Breast epithelium (tissue), 3 donors: ENCODE measurements at regions not wholly inside any gene's neighbourhood (a gene's known extent, or its start where the extent isn't known, plus 50 kb on each side); places are given as distances from the start of the nearest gene placed in this dataset.

ENCODE experiments used
- POLR2A ChIP-seq: fragments of 450-650 bp; IDR thresholded peaks from one replicate; pipeline ENCODE4 v1.6.1; 2016; ENCODE audit warnings: antibody characterized with exemption, mild to moderate bottlenecking, moderate library complexity
- POLR2AphosphoS5 ChIP-seq, 3 donors: sonication (generic); formaldehyde crosslinking; IDR thresholded peaks; one replicate each; pipeline ENCODE4 v1.6.1; 2017; ENCODE audit warnings: antibody characterized with exemption in 3 of 3
- TF ChIP-seq, protein P1 (sequence below), 3 donors: fragments of 450-650 bp; IDR thresholded peaks; one replicate each; pipeline ENCODE4 v1.5.1; 2016 to 2017; ENCODE audit warnings: antibody characterized with exemption in 3 of 3, mild to moderate bottlenecking in 3 of 3, moderate library complexity in 3 of 3

DNA sequence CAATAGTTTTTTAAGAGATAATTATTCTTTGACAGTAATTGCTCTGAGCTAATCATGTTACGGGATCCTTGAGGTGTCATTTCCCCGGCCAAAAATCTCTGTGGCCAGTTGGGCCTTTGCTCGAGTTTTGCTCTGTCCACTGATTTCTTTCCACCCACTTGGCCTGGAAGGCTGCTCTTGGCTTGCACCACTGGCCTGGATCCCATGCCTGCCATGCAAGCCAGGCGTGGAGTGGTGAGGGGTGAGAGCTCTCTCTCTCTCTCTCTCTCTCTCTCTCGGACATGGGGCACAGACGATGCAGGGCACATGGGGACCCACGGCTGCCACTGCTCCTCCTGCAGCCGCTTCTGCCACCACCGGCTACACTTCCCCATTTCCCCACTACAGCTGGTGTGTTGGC, 853.0 kb upstream of the GCFC2 start:
- TF ChIP-seq, protein P1, sequence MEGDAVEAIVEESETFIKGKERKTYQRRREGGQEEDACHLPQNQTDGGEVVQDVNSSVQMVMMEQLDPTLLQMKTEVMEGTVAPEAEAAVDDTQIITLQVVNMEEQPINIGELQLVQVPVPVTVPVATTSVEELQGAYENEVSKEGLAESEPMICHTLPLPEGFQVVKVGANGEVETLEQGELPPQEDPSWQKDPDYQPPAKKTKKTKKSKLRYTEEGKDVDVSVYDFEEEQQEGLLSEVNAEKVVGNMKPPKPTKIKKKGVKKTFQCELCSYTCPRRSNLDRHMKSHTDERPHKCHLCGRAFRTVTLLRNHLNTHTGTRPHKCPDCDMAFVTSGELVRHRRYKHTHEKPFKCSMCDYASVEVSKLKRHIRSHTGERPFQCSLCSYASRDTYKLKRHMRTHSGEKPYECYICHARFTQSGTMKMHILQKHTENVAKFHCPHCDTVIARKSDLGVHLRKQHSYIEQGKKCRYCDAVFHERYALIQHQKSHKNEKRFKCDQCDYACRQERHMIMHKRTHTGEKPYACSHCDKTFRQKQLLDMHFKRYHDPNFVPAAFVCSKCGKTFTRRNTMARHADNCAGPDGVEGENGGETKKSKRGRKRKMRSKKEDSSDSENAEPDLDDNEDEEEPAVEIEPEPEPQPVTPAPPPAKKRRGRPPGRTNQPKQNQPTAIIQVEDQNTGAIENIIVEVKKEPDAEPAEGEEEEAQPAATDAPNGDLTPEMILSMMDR (IDR thresholded peaks at IDR 0.05), result no peak
- no peak for TF ChIP-seq POLR2A
- no peak for TF ChIP-seq POLR2AphosphoS5 (IDR thresholded peaks at IDR 0.05)
